ENCODE measurements at regions not wholly inside any gene's neighbourhood (a gene's known extent, or its start where the extent isn't known, plus 50 kb on each side); places are given as distances from the start of the nearest gene placed in this dataset.
"Not testable (repeated sequence)": the region's sequence is repeated elsewhere in the genome, so short reads cannot be mapped to it uniquely, and the experiment has no call there.

DNA sequence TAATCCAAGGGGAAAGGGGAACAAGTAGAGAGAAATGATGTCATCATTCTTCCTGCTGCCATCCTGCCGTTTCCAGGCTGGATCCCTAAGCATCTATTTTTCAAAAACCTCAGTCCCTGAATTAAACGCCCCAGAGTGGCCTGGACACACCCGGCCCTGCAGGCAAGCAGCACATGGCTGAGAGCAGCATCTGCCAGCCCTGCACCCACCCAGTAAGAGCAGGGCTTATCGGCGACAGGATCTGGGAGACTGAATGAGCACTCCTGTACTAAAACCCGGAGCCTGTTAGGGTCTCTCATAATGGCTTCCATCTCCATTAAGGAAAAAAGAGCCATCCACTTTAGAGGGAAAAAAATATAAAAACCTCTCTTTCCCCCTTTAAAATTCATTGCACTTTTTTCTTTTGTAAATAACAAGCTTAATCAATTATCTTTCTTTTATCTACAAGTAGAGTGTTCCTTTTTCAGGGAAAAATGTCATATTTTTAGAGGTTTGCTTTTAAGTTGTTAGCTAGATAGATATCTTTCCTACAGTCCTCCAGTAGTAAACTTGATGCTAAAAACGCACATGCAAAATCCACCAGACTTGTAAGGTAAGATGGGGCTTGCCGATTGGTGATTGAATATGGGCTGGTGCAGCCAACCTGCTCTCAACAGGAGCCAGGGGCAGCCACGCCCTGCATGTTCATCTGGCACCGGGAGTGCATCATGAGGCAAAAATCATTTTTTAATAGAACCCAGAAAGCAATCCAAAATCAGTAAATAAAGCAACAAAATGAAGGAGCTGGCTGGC is 457.8 kb downstream of the EIPR1 start:
- DNase-seq, result peak; percentile 13

DNA sequence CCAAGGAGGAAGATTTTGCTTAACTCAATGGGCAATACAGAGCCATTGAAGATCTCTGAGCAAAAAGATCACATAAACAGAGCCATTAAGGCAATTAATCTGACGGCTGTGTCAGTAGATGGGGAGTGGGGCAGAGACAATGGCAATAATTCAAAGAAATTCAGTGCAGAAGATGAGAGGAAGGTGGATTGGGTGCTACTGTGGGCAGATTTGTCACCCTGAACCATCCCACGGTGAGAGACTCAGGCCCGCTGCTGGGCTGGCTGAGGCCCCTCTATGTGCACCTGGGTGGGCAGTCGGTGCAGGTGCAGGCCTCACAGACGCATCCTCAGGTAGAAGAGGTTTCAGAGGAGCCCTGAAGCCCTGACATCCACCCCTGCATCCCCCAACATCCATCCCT is 458.6 kb downstream of the EIPR1 start:
- DNase-seq, result peak; percentile 11

DNA sequence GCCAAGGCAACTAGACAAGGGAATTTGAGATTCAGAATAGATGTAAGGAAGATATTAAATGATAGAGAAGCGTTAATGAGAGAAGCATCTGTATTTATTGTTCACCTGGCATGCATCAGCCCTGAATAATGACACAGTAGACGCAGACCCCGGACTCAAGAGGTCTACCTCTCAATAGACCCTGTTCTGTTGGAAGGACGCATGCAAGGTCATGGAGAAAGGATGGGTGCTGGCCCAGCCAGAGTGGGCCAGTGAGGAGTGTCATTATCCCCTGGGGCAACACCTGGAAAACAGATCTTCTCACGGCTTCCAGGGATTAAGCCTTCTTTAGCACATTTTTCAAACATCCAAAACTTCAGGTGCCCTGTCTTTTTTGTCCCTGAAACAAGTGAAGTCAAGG is 461.0 kb downstream of the EIPR1 start:
- DNase-seq, result no peak

- no peak for DNase-seq
Measured at GRCh38 chr2:2914252-2914651, 463.4 kb downstream of the EIPR1 start.

- no peak for DNase-seq
Measured at GRCh38 chr2:2913601-2914120, 464.0 kb downstream of the EIPR1 start.

GRCh38 chr2:2912731-2913130 is 464.9 kb downstream of the EIPR1 start:
- DNase-seq, result no peak

GRCh38 chr2:2912293-2912692 is 465.3 kb downstream of the EIPR1 start:
- DNase-seq, result no peak

DNA sequence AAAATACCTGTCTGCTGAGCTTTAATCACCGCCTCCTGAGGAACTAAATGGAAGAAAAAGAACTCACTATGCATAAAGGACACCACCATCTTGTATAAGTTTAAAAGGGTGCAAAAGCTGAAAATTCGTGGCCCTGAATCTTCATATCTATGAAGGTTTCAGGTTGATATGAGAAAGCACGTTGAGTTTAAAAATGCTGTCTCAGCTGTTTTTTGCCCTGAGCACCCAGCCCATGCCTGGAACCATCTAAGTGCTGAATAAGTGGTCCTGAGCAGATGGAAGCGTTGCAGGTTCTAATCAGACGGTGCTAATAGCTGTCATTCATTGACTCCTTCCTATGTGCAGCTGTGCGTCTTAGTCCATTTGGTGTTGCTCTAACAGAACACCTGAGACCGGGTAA is 467.4 kb downstream of the EIPR1 start:
- DNase-seq, result no peak

- no peak for DNase-seq
Measured at GRCh38 chr2:2909086-2910035, 468.3 kb downstream of the EIPR1 start.

GRCh38 chr2:2906091-2906490 is 471.5 kb downstream of the EIPR1 start:
- no peak for DNase-seq

DNA sequence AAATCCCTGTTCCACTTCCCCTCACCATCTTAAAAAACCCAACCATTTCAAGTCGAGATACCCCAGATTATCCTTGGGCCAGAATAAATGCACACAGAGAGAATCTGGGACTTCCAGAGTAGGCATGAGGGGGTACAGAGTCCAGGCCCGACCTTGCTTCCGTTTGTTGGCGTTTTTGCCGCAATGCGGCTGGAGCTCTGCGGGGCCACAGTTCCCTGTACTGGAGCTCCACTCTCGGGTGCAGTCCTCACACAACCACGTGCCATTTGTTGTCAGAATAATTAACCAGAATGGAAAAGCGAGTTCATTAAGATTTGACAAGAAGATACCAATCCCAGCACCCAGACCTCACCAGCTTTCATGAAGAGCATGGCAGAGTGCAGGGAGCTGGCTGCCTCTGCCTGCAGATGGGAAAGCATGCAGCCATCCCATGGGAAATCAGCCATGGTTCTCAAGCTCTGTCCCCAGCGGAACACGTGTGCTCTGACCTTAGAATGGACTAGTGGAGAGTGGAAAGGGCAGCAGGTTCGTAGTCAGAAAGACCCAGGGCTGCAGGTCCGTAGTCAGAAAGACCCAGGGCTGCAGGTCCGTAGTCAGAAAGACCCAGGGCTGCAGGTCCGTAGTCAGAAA is 472.8 kb downstream of the EIPR1 start:
- no peak for DNase-seq

GRCh38 chr2:2902547-2903281 is 474.9 kb downstream of the EIPR1 start:
- DNase-seq, result no peak

DNA sequence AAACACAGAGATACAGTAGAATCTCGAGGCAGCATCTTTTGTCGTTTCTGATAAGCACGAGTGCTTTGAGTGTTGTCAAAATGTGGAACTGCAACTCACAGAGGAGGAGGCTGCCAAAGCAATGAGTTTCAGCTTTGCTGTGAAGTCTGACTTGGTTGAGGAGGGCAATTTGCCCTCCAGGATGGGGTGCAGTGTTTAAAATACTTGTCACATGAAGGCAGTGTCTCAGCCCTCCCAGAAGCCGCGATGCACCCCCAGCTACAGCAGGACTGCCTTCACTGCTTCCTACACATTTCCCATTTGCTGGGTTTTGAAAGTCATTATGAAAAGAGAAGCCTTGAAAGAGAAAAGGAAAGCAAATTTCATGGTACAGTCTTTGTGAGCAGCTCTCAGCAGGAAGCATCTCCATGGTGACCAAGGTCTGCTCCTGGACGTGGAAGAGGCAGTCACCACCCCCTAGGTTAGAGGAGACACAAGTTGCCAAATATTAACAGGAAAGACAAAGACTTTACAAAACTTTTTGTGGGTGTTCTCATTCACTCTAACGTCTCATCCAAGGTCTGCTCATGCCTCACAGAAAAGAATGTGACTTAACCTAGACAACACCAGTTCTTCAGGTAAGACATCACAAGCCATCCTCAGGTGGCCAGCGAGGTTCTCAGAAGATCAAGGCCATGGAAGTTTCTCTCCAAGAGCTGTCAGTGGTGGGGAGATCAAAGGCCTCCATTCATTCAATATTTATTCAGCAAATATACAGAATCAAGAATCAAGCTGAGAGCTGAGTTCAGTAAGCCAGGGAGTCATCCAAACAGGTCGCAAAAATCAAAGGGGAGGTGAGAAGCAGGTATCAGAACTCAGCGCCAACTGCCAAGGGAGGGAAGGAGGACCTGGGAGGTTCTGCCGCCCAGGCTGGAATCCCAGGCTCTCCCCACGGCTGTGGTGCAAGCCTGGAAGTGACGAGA is 476.0 kb downstream of the EIPR1 start:
- DNase-seq, result no peak

- DNase-seq, result no peak
Measured at GRCh38 chr2:2899826-2900225, 477.8 kb downstream of the EIPR1 start.

- no peak for DNase-seq
Measured at GRCh38 chr2:2898744-2899143, 478.9 kb downstream of the EIPR1 start.

DNA sequence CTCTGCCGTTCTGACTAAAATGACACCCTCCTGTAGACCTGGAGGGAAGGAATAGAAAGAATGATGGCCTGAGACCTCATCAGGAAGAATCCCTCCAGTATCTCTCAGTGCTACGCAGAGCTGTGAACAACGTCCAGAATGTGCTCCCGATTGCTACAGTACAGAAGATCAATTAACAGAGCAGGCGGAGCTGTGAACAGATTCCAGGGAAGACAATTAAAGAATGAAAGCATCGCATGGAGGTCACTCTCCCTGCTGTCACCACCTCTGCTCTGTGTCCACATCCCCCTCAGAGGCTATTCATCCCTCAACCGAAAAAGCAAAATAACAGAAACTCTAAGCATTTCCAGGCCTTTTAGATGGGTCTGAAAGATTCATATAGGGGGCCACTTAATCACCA is 481.0 kb downstream of the EIPR1 start:
- no peak for DNase-seq

DNA sequence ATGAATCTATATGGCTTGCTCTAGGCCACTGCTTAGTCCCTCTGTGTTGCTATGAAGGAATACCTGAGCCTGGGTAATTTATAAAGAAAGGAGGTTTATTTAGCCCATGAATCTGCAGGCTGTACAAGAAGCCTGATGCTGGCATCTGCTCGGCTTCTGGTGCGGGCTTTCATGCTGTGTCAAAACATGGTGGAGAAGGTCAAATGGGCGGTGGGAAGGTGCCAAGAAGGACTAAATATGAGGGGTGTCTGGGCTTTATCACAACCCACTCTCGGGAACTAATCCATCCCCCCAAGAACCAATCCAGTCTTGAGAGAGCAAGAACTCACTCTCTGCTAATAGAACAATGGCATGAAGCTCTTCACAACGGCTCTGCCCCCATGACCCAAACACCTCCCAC is 481.6 kb downstream of the EIPR1 start:
- DNase-seq, result no peak

DNA sequence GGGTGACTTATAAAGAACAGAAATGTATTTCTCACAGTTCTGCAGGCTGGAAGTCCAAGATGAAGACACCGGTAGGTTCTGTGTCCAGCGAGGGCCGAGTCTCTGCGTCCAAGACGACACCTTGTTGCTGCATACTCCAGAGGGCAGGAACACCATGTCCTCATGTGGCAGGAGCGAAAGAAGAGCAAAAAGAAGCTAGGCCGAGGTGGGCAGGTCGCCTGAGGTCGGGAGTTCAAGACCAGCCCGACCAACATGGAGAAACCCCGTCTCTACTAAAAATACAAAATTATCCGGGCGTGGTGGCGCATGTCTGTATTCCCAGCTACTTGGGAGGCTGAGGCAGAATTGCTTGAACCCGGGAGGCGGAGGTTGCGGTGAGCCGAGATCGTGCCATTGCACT is 483.6 kb downstream of the EIPR1 start:
- DNase-seq, result not testable (repeated sequence)

GRCh38 chr2:2892892-2893291 is 484.7 kb downstream of the EIPR1 start:
- peak; percentile 24 for DNase-seq

DNA sequence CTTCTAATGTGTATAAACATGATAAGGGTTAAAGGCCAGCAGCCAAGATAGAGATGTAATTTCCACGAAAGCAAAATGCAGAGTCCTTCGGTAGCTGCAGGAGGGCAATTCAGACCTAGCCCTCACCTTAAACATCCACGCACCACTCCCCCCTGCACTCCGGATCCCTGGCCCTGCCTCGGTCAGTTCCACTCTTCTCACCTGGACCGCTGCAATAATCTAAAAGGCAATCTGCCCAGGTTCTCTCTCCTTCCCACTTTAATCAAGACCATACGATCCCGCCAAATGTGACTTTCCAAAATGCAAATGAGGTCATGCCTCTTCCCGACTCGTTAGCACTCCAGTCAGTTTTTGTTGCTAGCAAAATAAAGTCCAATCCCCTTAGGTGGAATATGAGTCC is 485.2 kb downstream of the EIPR1 start:
- DNase-seq, result peak; percentile 9

DNA sequence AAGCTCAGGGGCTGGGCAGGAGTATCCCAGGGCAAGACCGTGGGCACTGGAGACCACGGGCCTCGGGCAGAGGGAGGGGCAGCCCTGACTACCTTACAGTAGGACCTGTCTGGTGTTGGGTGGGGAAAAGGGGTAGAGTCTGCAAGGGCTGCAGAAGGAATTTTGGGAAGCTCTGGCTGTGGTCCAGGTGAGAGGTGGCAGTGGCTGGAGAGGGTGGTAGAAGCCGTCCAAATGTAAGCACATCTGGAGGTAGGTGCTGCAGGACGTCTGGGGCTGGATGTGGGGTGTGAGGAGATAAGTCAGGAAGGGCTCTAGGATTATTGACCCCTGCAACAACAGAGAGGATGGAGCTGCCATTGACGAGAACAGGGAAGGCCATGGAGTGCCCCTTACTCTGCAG is 486.7 kb downstream of the EIPR1 start:
- peak; percentile 19 for DNase-seq
